HG03571 (cell line): ENCODE measurements at regions not wholly inside any gene's neighbourhood (a gene's known extent, or its start where the extent isn't known, plus 50 kb on each side); places are given as distances from the start of the nearest gene placed in this dataset.
"Not testable (repeated sequence)": the region's sequence is repeated elsewhere in the genome, so short reads cannot be mapped to it uniquely, and the experiment has no call there.

Experiments
- ATAC-seq: cut with Tn5 transposase; IDR thresholded peaks from one replicate; pipeline ENCODE4 v1.9.1; 2021; ENCODE audit not compliant: unreplicated experiment

DNA sequence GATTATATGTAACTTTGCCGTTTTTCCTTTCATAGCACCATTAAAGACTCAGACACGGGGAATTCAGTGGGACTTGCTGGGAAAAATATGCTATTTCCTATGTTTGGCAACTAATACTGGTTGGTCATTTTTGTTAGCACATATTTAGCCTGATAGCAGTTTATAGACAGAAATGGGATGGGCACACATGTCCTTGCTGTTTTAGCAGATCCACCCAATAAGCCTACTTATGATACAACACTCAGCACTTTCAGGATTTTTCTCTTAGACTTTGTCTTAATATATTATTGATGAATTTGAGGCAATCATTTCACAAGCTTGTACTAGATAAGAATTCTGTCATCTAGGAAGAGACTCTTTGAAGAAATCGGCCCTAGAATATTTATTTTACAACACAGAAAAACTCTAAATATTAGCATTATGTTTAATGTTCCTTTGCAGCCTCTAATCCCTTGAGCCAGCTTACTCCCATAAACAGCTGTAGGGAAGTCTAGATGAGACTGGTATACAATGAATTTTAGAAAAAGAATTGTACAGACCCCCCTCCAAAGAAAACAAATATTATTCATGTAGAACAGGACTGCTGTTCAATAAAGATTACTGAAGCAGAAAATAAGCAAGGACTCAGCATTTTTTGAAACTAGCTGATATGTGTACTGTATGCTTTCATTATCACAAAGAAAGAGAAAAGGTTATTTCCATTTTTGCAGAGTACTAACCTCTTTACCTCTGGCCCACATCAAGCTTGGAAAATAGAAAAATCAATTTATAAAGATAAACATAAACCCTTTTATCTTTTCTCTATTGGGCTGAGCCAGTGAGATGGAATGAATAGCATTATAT is 656.8 kb upstream of the SGO1 start:
- ATAC-seq = no peak

DNA sequence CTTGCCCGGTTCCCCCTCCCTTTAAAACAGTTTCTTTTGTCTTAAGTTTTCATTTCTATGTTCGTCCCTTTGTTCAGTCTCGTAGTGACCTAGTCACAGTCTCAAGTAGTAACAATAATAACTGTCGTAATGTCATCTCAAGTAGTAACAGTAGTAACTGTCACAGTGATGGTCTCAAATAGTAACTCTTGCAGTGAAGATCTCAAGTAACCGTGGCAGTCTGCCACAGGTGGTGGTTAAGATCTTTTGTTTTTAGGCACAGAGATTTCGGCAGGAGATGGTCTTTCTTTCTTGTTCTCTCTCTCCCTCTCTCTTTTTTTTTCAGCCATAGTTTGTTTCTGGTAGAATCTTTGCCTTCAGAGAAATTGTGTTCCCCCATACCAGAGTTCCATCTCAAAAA is 656.0 kb upstream of the SGO1 start:
- no peak for ATAC-seq

DNA sequence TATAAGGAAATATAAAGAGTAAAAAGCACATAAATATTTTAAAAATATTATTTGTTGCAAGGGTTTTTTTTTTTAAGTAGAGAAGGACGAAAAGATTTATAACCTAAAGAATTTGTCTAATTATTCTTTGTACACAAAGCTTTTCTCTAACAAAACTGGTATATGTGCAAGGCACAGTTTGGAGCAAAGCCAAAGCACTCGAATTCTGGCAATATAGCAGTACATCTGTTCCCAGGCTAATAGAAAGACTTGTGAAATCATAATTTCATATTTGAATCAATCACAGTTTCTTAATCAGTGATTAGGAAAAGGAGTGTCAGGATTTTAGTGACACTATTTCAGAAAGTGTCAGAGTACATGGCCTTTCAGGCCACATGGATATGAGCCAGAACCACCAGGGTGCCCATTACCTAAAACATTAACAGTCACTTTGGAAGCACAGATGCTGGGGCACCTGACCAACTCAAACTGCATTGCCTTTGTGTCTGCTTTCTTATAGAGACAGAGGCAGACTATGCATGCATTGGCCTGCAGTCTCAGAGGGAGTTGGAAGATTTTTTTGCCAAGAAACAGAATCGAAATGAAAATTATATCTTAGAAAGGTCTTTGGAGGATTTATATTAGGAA is 651.8 kb upstream of the SGO1 start:
- ATAC-seq = no peak

DNA sequence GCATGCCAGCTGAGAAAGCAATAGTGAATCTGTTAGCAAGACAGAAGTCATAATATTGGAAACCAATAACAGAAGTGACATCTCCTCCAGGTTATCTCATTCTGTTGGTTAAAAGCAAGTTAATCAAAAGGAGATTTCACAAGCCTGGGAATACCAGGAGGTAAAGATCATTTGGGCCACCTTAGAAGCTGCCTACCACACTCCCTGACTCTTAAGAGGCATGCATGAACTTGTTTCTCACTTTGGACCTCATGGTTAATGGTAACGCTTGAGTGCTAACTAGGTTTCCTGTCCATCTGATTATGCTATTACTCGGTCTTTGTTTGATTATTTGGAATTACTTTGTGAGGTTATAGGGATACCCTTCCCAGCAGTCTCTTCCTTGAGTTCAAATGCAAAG is 650.8 kb upstream of the SGO1 start:
- no peak for ATAC-seq

DNA sequence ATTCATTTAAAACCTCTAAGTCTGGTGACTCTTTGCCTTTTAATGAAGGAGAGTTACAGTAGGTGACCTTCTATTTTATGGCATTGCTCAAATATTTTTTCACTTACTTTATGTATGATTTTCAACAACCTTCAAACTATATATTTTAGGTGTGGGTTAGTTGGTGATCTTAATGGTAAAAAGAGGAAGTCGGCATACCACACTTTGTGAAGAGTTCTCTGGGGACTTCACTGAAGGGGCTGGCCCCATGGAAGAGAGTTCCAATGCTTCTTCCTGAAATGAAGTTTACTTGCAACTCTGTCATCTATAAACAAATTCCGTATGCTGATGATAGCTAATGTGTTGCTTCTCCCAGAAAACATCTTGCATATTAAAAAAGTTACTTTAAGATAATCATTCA is 647.0 kb upstream of the SGO1 start:
- no peak for ATAC-seq

DNA sequence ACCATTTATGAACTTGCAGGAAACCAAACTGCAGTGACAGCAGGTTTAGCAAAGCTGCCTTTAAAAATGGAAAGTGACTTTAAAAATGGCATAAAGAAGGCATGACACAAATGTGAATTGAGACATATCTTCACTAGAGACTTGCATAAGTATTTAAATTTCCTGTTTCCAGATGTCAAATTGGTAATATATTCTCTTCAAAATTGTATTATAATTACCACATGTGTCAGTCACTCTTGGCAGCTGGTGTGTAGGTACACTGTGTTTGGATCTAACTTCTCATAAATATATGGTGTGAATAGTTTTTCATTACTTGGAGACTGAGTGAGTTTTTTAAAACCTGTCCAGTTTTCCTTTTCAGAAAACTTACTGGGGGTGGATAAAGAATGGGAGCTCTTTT is 636.2 kb upstream of the SGO1 start:
- no peak for ATAC-seq

DNA sequence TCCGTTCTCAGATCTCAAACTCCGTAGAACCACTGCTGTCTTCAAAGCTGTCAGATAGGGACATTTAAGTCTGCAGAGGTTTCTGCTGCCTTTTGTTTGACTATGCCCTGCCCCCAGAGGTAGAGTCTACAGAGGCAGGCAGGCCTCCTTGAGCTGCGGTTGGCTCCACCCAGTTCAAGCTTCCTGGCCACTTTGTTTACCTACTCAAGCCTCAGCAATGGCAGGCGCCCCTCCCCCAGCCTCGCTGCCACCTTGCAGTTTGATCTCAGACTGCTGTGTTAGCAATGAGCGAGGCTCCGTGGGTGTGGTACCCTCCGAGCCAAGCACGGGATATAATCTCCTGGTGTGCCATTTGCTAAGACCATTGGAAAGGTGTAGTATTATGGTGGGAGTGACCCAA is 634.9 kb upstream of the SGO1 start:
- not testable (repeated sequence) for ATAC-seq

DNA sequence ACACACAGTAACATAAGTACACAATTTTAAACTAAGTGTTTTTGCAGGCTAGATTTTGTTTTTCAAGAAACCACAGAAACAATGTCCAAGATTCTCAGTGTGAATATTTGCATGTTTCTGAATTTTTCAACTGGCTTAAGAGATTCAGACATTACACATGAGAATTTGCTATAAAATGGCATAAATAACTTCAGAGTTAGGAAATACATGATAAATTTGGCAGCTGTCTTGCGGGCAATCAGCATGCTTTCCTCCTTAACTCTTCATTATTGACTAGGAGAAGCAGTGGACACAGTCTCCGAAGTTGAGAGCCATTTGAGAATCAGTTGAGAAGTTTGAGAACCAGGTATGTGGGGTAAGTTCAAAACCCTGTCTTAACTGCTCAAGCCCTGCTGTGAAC is 625.6 kb upstream of the SGO1 start:
- ATAC-seq = no peak

DNA sequence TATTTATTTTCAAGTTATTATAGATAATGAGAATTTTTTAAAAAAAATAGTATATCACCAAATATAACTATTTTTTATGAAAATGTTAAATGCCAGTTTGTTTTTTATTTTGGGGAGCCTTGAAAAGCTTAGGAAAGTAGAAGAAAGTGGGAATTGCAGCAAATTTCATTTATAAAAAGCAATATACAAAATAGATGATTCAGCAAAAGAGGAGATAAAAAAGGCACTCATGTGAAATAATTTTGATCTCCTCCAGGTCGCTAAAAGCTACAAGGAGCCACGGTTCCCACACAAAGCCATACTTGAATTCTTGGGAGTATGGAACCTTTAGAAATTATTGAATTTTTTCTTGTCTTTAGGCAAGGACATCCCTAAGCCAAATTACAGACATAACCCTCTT is 625.0 kb upstream of the SGO1 start:
- no peak for ATAC-seq

DNA sequence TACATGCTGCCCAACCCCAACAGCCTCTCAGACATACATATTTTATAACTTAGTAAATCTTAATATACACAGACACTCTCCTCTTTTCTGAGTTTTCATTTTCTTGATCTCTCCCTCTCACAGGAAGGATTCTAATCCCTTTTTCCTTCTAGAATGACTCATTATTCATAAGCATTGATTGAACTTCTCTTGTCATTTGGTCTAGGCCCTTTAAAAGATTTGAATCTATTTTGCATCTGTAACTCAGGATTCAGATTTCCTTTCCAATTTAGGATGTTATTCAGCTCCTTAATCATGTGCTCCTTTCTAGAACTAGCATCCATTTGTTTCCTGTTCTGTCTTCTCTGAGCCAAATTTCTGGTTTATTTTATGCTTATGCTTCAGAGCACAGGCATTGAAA is 624.5 kb upstream of the SGO1 start:
- no peak for ATAC-seq

DNA sequence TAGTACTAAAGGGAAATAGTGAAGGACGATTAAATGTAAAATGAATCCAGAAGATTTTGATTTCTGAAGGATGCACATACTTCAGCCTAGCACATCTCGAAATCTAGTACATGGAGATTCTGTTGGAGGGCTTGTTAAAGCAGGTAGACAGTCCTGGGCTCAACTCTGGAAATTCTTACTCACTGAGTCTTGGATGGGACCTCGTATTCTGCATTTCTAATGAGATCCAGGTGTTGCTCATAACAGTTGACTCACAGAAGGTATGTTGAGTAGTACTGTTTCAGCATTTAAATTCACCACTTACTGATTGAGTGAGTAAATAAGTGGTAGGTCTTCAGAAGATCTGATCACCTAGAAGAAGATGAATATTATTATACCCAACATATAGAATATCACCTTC is 623.4 kb upstream of the SGO1 start:
- no peak for ATAC-seq

DNA sequence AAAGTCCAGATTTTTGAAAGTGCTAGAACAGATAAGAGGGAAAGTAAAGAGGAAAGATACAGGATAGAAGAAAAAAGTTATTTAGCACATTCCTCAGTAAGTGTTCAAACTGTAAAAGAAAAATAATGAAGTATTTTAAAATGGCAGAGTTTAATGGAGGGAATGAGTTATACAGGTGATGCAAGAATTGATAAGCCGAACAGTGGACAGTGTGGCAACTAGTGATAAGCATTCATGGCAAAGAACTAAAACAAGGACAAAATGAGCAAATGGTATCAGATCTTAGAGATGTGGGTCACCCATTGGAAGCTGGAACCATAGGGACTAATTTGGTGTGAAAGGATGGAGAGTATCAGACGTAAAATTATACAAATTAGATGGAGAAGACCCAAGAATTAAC is 622.9 kb upstream of the SGO1 start:
- no peak for ATAC-seq

DNA sequence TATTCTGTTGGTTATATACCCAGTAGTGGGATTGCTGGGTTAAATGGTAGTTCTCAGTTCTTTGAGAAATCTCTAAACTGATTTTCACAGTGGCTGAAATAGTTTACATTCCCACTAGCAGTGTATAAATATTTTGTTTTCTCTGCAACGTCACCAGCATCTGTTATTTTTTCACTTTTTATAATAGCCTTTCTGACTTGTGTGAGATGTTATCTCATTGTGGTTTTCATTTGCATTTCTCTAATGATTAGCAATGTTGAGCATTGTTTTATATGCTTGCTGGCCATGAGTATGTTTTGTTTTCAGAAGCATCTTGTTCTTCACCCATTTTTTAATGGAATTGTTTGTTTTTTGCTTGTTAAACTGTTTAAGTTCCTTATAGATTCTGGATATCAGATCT is 612.7 kb upstream of the SGO1 start:
- no peak for ATAC-seq

DNA sequence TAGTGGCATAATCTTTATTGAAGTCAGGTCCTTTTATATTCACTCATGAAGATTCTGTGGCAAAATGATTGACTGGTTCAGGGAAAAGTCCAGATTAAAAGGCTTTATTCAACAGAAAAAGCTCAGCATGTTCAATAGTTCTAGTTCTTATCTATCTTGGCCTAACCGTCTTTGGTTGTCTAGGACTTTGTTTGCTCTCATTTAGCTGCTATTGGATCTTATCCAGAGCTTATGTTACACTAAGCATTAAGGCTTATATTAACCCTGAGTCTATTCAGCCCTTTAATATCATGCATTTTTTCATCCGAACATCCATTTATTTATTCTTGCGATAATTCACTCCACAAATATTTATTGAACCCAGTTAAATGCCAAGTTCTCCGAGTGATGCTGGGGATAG is 601.0 kb upstream of the SGO1 start:
- ATAC-seq = no peak

DNA sequence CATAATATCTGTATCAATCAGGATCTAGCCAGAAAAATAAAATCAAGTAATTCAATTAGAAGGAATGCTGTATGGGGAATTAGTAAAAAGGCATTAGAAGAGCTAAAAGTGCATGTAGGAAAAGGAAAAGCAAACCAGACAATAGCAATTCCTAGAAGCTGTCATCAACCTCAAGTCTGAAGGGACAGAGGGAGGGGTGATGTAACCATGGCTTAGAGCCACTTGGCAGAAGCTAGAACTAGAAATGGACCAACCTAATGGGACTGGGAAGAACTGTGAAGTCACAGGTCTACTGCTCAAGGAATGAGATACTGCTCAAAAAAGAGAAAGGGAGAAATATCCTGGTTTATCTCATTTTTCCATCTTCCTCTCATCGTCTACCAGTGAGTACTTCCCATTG is 590.7 kb upstream of the SGO1 start:
- no peak for ATAC-seq

DNA sequence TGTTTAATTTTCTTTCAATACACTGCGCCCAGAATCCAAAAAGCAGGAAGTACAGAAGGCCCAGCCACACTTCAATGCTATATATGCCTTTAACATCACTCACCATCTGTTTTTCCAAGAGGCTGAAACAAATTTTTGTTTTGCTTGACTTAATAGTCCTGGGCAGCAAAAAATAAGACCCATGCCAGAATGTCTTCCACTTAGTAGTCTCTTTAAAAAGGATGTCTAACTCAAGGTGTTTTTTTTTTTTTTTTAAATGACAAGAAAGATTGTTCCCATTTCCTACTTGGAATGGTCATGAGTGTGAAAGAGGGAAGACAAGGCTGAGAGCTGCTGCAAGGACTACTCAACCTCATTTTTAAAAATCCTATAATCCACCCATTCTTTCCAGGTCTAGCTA is 590.3 kb upstream of the SGO1 start:
- ATAC-seq = no peak

DNA sequence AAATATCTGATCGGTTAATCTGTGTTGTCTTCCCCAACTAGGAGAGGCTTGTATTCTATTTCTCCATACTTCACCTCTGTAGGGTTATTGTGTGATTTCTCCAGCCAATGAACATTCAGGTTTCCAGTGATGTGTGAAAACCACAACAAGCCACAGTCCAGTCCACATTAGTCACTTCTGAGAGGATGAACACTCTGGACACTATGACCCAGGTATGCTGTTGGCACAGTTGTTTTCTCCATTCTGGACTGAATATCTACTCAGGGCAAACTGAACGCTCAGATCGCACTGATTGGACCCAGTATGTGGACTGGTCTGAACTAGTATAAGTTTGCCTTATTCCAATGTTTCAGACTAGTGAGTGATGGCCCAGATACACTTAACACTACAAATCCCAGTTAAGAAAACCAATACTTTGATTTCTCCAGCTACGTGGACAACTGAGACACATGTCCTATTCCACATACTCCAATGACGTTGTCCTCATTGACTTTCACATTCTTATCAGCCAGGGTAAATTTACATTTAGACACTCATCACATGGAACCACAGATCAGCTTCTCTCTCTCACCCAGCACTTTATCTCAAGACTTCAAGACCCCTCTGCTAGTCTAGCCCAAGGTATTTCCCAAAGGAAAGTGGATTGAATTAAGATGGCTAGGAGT is 587.4 kb upstream of the SGO1 start:
- no peak for ATAC-seq

DNA sequence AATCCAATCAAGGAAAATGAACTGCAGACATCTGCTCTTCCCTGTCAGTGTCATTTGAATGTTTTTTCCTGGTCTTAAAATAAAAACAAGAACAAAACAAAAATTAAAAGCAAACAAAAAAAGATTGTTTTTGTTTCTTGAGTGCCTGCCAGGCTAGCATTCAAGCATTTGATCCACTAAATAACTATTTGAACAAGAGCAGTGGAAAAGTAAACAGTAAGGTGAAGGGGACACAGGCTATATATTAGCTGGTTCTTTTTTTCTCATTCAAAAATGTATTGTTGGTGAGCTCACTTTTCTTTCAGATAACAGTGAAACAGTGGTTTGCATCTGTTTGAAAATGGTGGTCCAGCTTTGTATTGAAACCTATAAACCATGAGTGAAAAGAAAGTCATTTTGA is 586.9 kb upstream of the SGO1 start:
- no peak for ATAC-seq

DNA sequence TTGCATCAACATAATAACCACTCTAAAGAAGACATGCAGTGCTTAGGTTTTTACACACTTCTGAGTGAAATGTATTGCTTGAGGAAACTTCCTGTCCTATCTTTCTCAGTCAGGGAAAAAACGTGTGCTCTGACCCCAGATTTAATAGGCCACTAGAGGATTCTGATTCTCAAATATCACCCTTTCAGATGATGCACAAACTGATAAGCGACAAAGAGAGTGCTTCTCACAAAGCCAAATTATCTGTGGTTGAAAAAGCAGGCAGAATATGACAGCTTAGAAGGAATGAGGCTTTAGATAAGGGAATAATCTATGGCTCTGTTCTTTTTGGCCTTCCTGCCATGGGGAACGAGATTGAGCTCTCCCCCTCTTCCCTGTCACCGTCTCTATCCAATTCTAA is 583.4 kb upstream of the SGO1 start:
- ATAC-seq = no peak

DNA sequence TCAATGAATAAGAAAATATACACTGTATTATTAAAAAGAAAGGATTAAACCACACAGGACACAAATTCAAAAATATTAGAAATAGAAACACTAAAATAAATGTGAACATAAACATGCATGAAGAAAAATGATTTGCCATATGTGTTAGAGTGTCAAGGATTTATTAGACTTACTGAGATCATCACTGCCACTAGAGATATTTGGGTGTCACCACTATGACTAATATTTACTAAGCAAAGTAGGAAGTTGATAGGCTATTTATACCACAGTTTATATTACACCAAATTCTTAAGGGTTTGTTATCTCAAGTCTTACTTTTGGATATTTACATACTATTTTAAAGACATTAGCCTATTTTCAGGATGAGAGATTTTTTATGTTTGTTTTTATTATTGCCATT is 575.0 kb upstream of the SGO1 start:
- no peak for ATAC-seq

DNA sequence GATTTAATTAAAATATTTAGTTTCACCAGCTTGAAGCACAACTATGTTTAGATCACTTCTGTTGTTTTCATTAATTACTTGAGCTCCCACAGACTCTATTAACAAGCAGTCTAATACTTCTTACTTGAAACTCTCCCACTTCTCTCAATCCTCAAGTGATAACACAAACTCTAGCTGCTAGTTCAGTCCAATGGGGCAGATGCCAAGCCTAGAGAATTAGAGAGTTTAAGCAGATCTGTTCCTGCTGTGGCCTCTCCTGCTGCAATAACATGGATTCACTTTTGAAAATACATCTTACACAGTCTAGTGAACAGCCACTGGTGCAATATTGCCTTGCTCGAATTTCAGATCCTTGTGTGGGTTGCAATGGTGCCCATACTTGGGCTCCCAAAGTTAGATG is 566.4 kb upstream of the SGO1 start:
- ATAC-seq = no peak

DNA sequence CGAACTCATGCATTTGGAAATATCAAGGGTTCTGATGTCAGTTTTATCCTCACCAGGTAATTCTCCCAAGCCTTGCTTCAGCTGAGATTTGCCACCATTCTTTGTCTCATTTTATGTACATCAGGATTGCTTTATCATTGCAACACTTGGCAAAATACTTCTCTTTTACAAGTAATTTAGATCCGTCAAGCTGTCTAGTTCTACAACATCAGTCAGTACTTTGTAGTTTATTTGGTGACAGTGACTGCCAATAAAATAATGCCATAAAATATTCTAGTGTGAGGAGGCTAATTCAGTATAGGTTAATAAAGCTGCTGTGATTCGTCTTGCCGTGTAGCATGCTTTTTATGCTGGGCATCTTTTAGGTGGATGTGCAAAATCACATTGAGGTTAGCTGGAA is 565.3 kb upstream of the SGO1 start:
- ATAC-seq = no peak
